HepG2 (cell line): ENCODE measurements at regions not wholly inside any gene's neighbourhood (a gene's known extent, or its start where the extent isn't known, plus 50 kb on each side); places are given as distances from the start of the nearest gene placed in this dataset.

Experiments
- ATAC-seq: fragments of 200-7000 bp; cut with Tn5 transposase; 3 replicates; pipeline ENCODE4 v1.9.1; 2020; ENCODE audit warnings: mild to moderate bottlenecking, moderate library complexity
- BruUV-seq: library from RNA; stranded (reverse); fragments of 400-500 nt; replicated peaks from 2 replicates; lab custom pipeline; 2021; lab: Mats Ljungman, UMichigan
- CTCF ChIA-PET: fragments of 300-600 bp; formaldehyde crosslinking; extraction: SDS; loops from one replicate; lab custom pipeline; 2021; ENCODE audit warnings: low total read pairs, inconsistent platforms, low intra/inter-chr PET ratio; lab: Yijun Ruan, JAX
- POLR2A ChIA-PET: fragments of 350-600 bp; sonication (Branson Sonifier 250); formaldehyde crosslinking; loops from one replicate; lab custom pipeline; 2020; ENCODE audit warnings: antibody characterized with exemption, inconsistent platforms; lab: Yijun Ruan, JAX
- DNase-seq: peaks from one replicate; pipeline ENCODE4 v3.0.0-alpha.2; 2015; ENCODE audit warnings: low spot score
- FAIRE-seq: peaks from 3 replicates; lab custom pipeline; 2011; peaks lifted over from hg19 to GRCh38; lab: Jason Lieb, UNC
- H2AFZ ChIP-seq: one replicate; pipeline ENCODE4 v1.6.1; 2011; ENCODE audit warnings: low read length, inconsistent platforms
- H3K27ac ChIP-seq: fragments of 300-600 bp; 3 replicates; pipeline ENCODE4 v1.8.0; 2011; ENCODE audit warnings: mixed run types, mild to moderate bottlenecking, mixed read lengths, low read length, inconsistent platforms; ENCODE audit not compliant: insufficient read depth; ENCODE audit errors: extremely low read length
- H3K27me3 ChIP-seq, 2 experiments: fragments of 200-600 bp in 1 of 2; 2 replicates in 1 of 2; 3 replicates in 1 of 2; pipeline versions ENCODE4 v1.6.0 to v1.8.0; 2011; ENCODE audit warnings: low read length in 2 of 2, mild to moderate bottlenecking in 2 of 2, moderate library complexity in 2 of 2, inconsistent platforms in 1 of 2; ENCODE audit not compliant: insufficient read depth in 2 of 2, control insufficient read depth in 1 of 2
- H3K36me3 ChIP-seq, 2 experiments: fragments of 200-600 bp in 1 of 2; replicated peaks in 1 of 2; 2 replicates in 1 of 2; 3 replicates in 1 of 2; pipeline versions ENCODE4 v1.5.1 to v1.8.0; 2011; ENCODE audit warnings: low read length in 2 of 2, inconsistent platforms in 1 of 2; ENCODE audit not compliant: insufficient read depth in 2 of 2, control insufficient read depth in 1 of 2
- H3K4me1 ChIP-seq: 2 replicates; pipeline ENCODE4 v1.5.1; 2012; ENCODE audit warnings: low read length, inconsistent platforms; ENCODE audit not compliant: insufficient read depth
- H3K4me2 ChIP-seq: 2 replicates; pipeline ENCODE4 v1.6.0; 2011; ENCODE audit warnings: low read depth, low read length, inconsistent platforms
- H3K4me3 ChIP-seq, 3 experiments: fragments of 200-600 bp in 1 of 3; sonication (generic), shearing (Covaris generic) in 1 of 3; replicated peaks in 1 of 3; 2 replicates each; pipeline ENCODE4 v1.5.1; 2011 to 2016; ENCODE audit warnings: low read length in 3 of 3, inconsistent platforms in 2 of 3, low read depth in 2 of 3, mild to moderate bottlenecking in 2 of 3, control low read depth in 1 of 3, mixed read lengths in 1 of 3; ENCODE audit not compliant: insufficient read depth in 1 of 3
- H3K79me2 ChIP-seq: one replicate; pipeline ENCODE4 v1.6.1; 2011; ENCODE audit warnings: low read length, inconsistent platforms; ENCODE audit not compliant: insufficient read depth
- H3K9ac ChIP-seq: 2 replicates; pipeline ENCODE4 v1.6.0; 2011; ENCODE audit warnings: mild to moderate bottlenecking, low read depth, low read length, inconsistent platforms; ENCODE audit not compliant: insufficient read depth
- H3K9me3 ChIP-seq: 2 replicates; pipeline ENCODE4 v1.5.1; 2012; ENCODE audit warnings: mild to moderate bottlenecking, low read length
- H4K20me1 ChIP-seq: 2 replicates; pipeline ENCODE4 v1.6.0; 2011; ENCODE audit warnings: inconsistent platforms, mild to moderate bottlenecking, low read length, moderate library complexity; ENCODE audit not compliant: insufficient read depth
- MYC ChIP-seq: sonication (generic); formaldehyde crosslinking; IDR thresholded peaks from 2 replicates; pipeline ENCODE4 v1.9.0; 2021; ENCODE audit warnings: missing genetic modification reagents, borderline replicate concordance
- YY1 ChIP-seq: IDR thresholded peaks from 2 replicates; pipeline ENCODE4 v1.6.1; 2011; ENCODE audit warnings: low read length, low read depth, moderate library complexity, mild to moderate bottlenecking; ENCODE audit not compliant: insufficient read depth, insufficient replicate concordance
- ZNF724P ChIP-seq: sonication (generic); formaldehyde crosslinking; IDR thresholded peaks from 2 replicates; pipeline ENCODE4 v1.8.0; 2022; ENCODE audit warnings: missing genetic modification reagents, borderline replicate concordance
- in situ Hi-C: cut with HindIII; loops from 2 replicates; pipeline ENCODE4 v1.10.0; 2017; ENCODE audit warnings: low pct_unique_long_range_greater_than_20kb; ENCODE audit not compliant: extremely low pct_ligation_motif_present
- intact Hi-C: fragments of 100-400 bp; cut with micrococcal nuclease; formaldehyde crosslinking; loops from one replicate; pipeline ENCODE4 v1.10.0; 2022; ENCODE audit not compliant: unreplicated experiment
- TF ChIP-seq, protein P1 (sequence below): sonication (generic); formaldehyde crosslinking; IDR thresholded peaks from 2 replicates; pipeline ENCODE4 v1.8.0; 2022; ENCODE audit warnings: mild to moderate bottlenecking, missing genetic modification reagents, moderate library complexity
- TF ChIP-seq, protein P2 (sequence below): IDR thresholded peaks from 2 replicates; pipeline ENCODE4 v1.6.1; 2012; ENCODE audit warnings: low read length, improper control_type of control experiment

- Histone ChIP-seq H3K9me3 (no peaks in the 10 kb centered on the region), H3K27ac (no peak overlapping the region), H4K20me1 (no peaks in the 10 kb centered on the region), H3K4me1 (no peaks in the 10 kb centered on the region), H3K9ac (no peak overlapping the region), H3K4me3 (no peak overlapping the region), H3K4me2 (no peak overlapping the region), H3K36me3 (no peaks in the 10 kb centered on the region), H3K27me3 (no peaks in the 10 kb centered on the region), H3K79me2 (no peaks in the 10 kb centered on the region), H2AFZ (no peak overlapping the region)
- ChIA-PET CTCF (no interaction called here), POLR2A (no interaction called here)
- FAIRE-seq (no peak), ATAC-seq (no peak), DNase-seq (no peak)
- intact Hi-C loops (no loop called here), in situ Hi-C loops (no loop called here)
- no TSS peak for BruUV-seq
- no peak for TF ChIP-seq YY1
- TF ChIP-seq, protein P1, sequence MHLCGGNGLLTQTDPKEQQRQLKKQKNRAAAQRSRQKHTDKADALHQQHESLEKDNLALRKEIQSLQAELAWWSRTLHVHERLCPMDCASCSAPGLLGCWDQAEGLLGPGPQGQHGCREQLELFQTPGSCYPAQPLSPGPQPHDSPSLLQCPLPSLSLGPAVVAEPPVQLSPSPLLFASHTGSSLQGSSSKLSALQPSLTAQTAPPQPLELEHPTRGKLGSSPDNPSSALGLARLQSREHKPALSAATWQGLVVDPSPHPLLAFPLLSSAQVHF, result no peak
- no peak for TF ChIP-seq ZNF724P (CRISPR knock-in tag)
- TF ChIP-seq MYC (CRISPR knock-in tag), result no peak
- TF ChIP-seq, protein P2, sequence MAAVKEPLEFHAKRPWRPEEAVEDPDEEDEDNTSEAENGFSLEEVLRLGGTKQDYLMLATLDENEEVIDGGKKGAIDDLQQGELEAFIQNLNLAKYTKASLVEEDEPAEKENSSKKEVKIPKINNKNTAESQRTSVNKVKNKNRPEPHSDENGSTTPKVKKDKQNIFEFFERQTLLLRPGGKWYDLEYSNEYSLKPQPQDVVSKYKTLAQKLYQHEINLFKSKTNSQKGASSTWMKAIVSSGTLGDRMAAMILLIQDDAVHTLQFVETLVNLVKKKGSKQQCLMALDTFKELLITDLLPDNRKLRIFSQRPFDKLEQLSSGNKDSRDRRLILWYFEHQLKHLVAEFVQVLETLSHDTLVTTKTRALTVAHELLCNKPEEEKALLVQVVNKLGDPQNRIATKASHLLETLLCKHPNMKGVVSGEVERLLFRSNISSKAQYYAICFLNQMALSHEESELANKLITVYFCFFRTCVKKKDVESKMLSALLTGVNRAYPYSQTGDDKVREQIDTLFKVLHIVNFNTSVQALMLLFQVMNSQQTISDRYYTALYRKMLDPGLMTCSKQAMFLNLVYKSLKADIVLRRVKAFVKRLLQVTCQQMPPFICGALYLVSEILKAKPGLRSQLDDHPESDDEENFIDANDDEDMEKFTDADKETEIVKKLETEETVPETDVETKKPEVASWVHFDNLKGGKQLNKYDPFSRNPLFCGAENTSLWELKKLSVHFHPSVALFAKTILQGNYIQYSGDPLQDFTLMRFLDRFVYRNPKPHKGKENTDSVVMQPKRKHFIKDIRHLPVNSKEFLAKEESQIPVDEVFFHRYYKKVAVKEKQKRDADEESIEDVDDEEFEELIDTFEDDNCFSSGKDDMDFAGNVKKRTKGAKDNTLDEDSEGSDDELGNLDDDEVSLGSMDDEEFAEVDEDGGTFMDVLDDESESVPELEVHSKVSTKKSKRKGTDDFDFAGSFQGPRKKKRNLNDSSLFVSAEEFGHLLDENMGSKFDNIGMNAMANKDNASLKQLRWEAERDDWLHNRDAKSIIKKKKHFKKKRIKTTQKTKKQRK, result no peak
Observed at GRCh38 chr17:5862395-5862794, 207.8 kb upstream of the WSCD1 start.
